HFF-Myc (cell line): ENCODE measurements at regions not wholly inside any gene's neighbourhood (a gene's known extent, or its start where the extent isn't known, plus 50 kb on each side); places are given as distances from the start of the nearest gene placed in this dataset.

Experiments
- DNase-seq: peaks from one replicate; pipeline ENCODE4 v3.0.0-alpha.2; 2011; ENCODE audit warnings: low read depth; ENCODE audit errors: extremely low read depth
- H3K4me3 ChIP-seq: replicated peaks from 2 replicates; pipeline ENCODE4 v1.5.1; 2011; ENCODE audit warnings: low read depth, mild to moderate bottlenecking, control low read depth, low read length
- CTCF ChIP-seq: IDR thresholded peaks from 2 replicates; pipeline ENCODE4 v1.5.1; 2012; ENCODE audit warnings: mild to moderate bottlenecking, low read depth, low read length, control low read depth; ENCODE audit errors: missing control alignments

DNA sequence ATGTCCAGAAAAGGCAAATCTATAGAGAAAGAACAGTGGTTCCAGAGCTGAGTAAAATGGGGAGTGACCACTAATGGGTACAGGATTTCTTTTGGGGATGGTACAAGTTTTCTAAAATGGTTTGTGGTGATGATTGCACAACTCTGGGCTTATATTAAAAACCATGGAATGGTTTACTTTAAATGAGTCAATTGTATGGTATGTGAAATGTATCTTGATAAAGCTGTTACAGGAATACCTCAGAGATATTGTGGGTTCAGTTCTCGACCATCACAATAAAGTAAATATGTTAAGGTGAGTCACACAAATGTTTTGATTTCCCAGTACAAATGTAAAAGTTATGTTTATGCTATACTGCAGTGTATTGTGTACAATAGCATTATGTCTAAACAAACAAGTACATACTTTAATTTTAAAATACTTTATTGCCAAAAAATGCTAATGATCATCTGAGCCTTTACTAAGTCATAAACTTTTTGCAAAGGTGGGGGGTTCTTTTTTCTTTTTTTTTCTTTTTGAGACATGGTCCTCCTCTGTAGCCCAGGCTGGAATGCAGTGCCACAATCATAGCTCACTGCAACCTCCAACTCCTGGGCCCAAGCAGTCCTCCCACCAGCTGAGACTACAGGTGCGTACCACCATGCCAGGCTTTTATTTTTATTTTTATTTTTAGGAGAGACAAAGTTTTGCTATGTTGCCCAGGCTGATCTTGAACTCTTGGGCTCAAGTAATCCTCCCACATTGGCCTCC lies 65.9 kb downstream of the SHOC1 start:
- no peak for TF ChIP-seq CTCF
- no peak overlapping the region for H3K4me3 ChIP-seq
- DNase-seq = peak; percentile 80

GRCh38 chr9:111728143-111728542 lies 66.6 kb downstream of the SHOC1 start:
- no peak for TF ChIP-seq CTCF
- no peak for DNase-seq
- H3K4me3 ChIP-seq = no peak overlapping the region

DNA sequence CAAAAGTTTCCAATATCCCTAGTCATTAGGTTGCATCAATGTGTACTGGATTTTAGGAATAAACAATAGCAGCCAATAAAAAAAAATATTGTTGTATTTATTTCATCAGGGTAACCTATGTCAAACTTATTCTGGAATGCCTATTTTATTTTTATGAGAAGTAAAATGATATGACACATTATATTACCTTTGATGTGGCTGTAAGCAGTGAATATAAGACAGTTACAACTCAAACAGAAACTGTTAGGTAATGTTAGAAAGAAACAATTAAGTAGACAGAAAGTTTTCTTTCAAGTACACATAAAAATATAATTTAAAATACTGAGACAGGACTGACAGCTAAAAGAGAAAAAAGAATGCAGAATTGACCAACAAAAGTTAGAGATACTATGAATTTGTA lies 65.5 kb downstream of the GNG10 start:
- DNase-seq = no peak
- no peak for TF ChIP-seq CTCF
- H3K4me3 ChIP-seq = no peak overlapping the region

- no peak overlapping the region for H3K4me3 ChIP-seq
- DNase-seq = no peak
- TF ChIP-seq CTCF = no peak
Measured at GRCh38 chr9:111720174-111720573, 58.8 kb downstream of the GNG10 start.
